ENCODE measurements at regions not wholly inside any gene's neighbourhood (a gene's known extent, or its start where the extent isn't known, plus 50 kb on each side); places are given as distances from the start of the nearest gene placed in this dataset.

- TF ChIP-seq DIDO1 (tag; IDR thresholded peaks at IDR 0.05; ENCODE audit: low read depth), result no peak
- no peak for TF ChIP-seq BRF2 (IDR thresholded peaks at IDR 0.05; ENCODE audit: borderline replicate concordance, insufficient read depth, insufficient read length)
- TF ChIP-seq, protein P1, sequence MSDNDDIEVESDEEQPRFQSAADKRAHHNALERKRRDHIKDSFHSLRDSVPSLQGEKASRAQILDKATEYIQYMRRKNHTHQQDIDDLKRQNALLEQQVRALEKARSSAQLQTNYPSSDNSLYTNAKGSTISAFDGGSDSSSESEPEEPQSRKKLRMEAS (CRISPR knock-in tag; IDR thresholded peaks at IDR 0.05), result no peak
- TF ChIP-seq FOXP1 (CRISPR knock-in tag; IDR thresholded peaks at IDR 0.05), result no peak
- TF ChIP-seq MAZ (CRISPR knock-in tag; conservative IDR thresholded peaks at IDR 0.05 in 1 of 2, IDR thresholded peaks at IDR 0.05 in 1 of 2), result no peak
- no peak for TF ChIP-seq GABPA (tag; conservative IDR thresholded peaks at IDR 0.05; ENCODE audit: low read depth)
- TF ChIP-seq ZBTB8A (IDR thresholded peaks at IDR 0.05; ENCODE audit: partially characterized antibody), result no peak
Observed at GRCh38 chrX:143094417-143095023, 68.8 kb downstream of the SPANXN4 start.
